GM21717 (cell line): ENCODE measurements at regions not wholly inside any gene's neighbourhood (a gene's known extent, or its start where the extent isn't known, plus 50 kb on each side); places are given as distances from the start of the nearest gene placed in this dataset.
"Not testable (repeated sequence)": the region's sequence is repeated elsewhere in the genome, so short reads cannot be mapped to it uniquely, and the experiment has no call there.

Experiments used
- ATAC-seq: cut with Tn5 transposase; IDR thresholded peaks from one replicate; pipeline ENCODE4 v1.9.1; 2021; ENCODE audit warnings: mild to moderate bottlenecking, moderate library complexity; ENCODE audit not compliant: unreplicated experiment

GRCh38 chr2:215833531-215834162, 179.7 kb downstream of the MREG start:
- ATAC-seq: no peak

GRCh38 chr2:215832791-215833190, 180.6 kb downstream of the MREG start:
- ATAC-seq: no peak

DNA sequence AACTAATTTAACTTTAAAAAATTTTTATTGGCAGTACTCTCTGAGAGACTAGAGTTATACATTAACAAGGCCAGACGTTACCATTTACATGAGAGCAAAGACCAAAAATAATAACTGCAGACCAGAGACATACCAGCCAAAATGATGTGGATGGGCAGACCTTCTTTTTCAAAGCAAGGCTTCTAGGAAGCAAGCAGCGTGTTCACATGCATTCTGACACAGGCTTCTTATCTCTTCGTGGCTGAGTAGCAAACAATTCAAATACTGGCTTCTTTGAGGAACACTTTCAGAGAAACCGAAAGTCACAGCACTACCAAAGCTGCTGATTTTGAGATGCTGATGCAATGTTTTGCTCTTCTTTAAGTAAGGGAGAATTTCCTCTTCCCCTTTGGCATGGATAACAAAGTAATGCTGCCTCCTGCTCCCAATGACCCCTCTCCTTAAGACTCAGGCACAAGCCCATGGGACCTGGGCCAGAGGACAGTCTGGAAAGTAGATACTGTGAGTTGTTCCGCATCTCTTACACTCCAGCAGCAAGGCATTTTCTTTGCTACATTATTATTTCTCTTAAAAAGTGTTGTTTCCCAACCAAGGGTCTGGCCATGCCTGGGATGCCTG, 181.9 kb downstream of the MREG start:
- ATAC-seq: peak; percentile 81

DNA sequence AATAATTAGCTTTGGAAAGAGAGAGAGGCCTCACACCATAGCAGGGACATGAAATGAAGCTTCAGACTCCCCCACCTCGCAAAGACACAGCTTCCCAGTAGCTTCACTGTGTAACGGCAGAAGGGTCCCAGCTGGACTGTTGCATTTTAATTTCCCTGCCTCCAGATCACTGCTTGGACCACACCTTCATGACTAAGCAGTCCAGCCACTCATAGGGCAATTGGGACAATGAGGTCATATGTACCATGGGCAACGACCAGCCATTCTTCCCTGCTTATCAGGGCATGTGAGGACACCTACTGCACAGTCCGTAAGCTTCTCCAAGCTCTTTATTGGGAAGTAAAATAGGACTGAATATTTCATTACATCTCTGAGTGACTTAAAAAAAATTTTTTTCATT, 183.0 kb downstream of the MREG start:
- no peak for ATAC-seq

GRCh38 chr2:215829261-215829660, 184.1 kb downstream of the MREG start:
- ATAC-seq: no peak

DNA sequence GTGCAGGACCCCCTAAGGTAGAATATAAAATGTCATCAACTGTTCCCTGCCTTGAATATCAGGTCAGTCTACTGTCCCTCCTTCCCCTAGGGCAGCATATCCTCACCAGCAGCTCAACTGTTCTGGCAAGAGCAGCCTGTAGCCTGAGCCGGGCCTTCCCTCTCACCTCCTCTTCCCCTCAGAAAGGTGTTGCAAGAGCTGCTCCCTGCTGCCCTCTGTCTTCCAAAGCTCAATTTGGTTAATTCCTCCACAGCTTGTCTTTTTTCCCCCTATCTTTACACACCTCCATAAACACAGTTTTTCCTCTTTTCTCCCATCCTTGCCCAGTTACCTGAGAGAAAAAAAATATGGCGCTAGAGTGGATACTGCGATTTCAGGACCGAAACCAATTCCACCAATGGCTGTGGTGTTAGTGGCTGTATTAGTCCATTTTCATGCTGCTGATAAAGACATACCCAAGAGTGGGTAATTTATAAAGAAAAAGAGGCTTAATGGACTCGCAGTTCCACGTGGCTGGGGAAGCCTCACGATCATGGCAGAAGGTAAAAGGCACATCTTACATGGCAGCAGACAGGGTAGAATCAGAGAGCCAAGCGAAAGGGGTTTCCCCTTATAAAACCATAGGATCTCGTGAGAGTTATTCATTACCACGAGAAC, 184.7 kb downstream of the MREG start:
- peak; percentile 86 for ATAC-seq

DNA sequence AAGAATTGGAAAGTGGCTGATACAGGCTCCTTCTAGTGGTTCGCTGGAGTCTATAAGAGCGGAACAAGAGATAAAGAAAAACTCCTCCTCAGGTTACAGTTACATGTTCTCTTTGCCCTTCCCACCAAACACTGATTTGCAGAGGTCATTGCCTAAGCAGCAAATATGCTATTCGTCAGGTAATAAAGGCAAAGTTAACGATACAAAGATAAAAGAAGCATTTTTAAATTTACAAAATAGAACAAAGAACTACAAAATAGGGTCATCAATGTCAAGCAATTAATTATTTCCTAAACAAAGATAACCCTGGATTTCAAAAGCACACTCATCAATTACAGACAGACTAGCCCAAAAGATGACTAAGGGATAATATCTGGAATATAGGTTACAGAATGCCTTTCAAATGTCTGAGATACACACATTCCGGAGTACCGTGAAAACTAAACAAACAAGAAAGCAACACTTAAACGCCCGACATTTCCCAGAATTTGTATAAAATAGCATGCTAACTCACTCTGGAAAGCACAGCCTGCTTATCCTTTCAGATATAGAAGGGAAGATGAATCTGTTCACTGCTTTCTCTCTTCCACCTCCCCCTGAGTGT, 186.4 kb downstream of the MREG start:
- no peak for ATAC-seq

GRCh38 chr2:215826376-215826775, 187.0 kb downstream of the MREG start:
- ATAC-seq: no peak

DNA sequence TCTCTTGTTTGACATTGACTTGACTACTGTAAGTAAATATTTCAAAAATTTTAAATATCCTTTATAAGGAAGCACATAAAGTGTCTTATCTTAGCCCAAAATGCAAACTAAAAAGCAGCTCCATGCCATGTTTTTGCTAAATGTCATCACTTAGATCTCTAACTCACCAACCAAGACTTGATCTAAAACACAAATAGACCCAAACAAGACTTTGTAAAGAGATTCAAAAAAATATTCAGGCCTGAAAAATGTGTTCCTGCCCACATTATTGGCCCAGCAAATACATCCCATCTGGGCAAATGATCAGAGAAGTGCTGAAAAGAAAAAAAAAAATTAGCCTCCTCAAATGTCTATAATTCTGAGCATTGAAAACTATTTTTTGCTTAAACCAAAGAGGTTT, 187.6 kb downstream of the MREG start:
- ATAC-seq: no peak

DNA sequence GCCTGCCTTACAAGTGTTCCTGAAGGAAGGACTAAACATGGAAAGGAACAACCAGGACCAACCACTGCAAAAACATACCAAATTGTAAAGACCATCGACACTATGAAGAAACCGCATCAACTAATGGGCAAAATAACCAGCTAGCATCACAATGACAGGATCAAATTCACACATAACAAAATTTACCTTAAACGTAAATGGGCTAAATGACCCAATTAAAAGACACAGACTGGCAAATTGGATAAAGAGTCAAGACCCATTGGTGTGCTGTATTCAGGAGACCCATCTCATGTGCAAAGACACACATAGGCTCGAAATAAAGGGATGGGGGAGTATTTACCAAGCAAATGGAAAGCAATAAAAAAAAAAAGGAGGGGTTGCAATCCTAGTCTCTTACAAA, 192.1 kb downstream of the MREG start:
- not testable (repeated sequence) for ATAC-seq

DNA sequence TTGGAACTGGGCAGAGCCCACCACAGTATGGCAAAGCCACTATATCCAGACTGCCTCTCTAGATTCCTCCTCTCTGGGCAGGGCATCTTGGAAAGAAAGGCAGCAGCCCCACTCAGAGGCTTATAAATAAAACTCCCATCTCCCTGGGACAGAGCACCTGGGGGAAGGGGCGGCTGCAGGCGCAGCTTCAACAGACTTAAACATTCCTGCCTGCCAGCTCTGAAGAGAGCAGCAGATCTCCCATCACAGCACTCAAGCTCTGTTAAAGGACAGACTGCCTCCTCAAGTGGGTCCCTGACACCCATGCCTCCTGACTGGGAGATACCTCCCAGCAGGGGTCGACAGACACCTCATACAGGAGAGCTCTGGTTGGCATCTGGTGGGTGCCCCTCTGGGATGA, 193.6 kb downstream of the MREG start:
- ATAC-seq: not testable (repeated sequence)

DNA sequence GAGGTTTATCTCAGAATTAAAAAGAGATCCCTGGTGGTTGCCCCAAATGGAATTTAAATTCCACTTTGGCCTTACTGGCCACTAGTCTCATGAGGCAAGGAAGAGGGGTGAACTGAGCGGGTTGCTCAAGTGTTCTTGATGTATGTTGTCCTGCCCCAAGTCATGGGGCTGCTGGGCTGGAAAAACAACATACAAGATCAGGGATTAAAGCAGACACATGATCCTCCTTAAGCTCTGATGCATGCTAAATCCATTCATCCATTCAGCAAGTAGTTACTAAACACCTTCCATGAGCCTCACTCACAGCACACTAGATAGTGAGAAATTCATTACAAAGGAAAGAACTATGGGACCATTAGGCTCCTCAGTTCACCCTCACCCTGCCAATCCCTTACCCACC, 196.3 kb downstream of the MREG start:
- no peak for ATAC-seq

DNA sequence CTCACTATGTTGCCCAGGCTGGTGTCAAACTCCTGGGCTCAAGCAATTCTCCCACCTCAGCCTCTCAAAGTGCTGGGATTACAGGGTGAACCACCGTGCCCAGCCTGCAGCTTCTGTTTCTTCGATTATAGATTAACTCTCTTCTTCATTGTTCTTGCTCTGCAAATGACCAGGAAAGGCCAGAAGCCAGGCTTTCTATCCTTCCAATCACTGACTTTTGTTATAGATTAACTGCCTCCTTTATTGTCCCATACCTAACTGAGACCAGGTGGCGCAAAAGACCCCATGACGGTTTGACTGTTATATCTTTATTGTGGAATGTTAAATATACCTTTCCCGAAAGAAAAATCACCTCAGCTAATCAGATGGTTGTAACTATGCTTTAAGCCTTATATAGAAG, 196.9 kb downstream of the MREG start:
- no peak for ATAC-seq

GRCh38 chr2:215815960-215816359, 197.4 kb downstream of the MREG start:
- no peak for ATAC-seq

DNA sequence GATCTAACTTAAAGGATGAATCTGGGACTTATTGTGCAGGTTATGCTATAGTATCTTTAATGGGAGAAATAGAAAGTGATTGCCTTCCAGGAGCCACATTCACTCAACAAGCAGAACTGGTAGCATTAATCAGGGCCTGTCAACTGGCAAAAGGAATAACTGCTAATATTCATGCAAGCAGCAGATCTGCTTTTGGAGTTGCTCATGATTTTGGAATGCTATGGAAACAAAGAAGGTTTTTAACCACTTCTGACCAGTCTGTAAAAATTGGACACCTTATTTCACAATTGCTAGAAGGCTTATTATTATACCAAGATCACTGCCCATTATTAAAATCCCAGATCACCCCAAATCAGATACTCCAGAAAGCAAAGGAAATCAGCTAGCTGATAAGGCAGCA, 200.4 kb downstream of the MREG start:
- no peak for ATAC-seq

GRCh38 chr2:215811409-215812345, 201.7 kb downstream of the MREG start:
- ATAC-seq: peak; percentile 97

GRCh38 chr2:215811003-215811402, 202.3 kb downstream of the MREG start:
- peak; percentile 29 for ATAC-seq

GRCh38 chr2:215808996-215809395, 204.4 kb downstream of the MREG start:
- ATAC-seq: no peak

DNA sequence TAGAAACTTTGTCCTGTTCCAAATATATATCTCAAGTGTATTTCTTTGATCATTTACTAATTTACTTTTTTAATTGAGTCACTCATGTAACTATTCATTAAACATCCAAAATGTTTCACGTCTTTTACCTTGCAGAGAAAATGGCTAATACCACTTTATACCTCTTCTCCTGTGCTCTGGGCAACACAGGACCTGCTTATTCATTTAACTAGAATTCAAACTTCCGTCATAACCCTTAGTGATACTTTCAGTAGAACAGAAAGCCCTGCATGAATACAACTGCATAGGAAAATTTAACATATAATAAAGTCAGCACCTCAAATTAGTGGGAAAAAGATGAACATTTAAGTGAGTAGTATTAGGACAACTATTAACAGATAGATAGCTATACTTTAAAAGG, 205.2 kb downstream of the MREG start:
- no peak for ATAC-seq

DNA sequence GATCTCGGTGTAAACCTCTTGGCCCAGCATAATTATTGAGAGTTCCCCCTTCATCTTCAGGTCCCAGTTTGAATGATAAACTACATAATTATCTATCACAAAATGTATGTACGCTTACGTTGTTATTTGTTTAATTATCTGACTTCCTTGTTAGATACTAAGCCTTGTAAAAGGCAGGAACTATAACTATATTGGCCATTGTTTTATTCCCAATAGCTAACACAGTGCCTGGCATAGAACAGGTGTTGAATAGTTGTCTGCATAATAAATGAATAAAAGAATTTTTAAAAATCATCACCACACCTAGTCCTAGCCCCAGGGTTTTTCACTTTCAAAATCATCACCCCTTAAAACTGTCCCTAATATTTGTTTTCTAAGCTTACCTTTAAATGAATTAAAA, 207.9 kb downstream of the MREG start:
- ATAC-seq: no peak

DNA sequence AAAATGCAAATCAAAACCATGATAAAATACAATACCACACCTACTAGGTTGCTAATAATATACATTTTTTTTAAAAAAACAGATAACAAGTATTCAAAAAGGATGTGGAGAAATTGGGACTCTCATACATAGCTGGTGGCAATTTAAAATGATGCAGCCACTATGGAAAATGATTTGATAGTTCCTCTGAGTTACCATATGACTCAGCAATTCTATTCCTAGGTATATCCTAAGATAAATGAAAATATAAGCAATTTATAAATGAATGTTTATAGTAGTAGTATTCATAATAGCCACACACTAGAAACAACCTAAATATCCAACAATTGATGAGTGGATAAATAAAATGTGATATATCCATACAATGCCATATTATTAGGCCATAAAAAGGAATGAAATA, 210.2 kb downstream of the MREG start:
- ATAC-seq: no peak
